ENCODE measurements at regions not wholly inside any gene's neighbourhood (a gene's known extent, or its start where the extent isn't known, plus 50 kb on each side); places are given as distances from the start of the nearest gene placed in this dataset.

DNA sequence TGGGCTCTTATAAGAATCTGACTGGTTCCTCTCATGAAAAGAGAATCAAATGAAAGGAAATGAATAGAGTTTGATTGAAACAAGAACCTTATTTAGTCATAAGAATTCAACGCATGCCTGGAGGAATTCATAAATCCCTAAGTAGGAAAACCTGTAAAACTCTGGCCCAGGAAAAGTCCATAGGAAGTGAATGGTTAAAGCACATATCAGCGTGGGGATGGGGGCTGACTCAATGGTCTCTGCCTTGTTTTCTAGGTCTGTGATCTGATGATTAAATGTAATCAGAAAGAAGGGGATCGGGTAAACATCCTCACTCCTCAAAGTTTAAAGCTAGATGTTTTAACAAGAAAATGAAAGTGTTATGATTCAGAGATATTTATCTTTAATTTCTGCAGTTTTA, 759.4 kb upstream of the C9orf72 start:
- no peak for DNase-seq (ENCODE audit: low read depth)
- no peak overlapping the region for H3K4me3 ChIP-seq (ENCODE audit: low read length)
- no peak for TF ChIP-seq CTCF (conservative IDR thresholded peaks at IDR 0.05; ENCODE audit: low read length)

GRCh38 chr9:28341913-28342312, 768.6 kb upstream of the C9orf72 start:
- DNase-seq (ENCODE audit: low read depth): no peak
- H3K4me3 ChIP-seq (ENCODE audit: low read length): no peak overlapping the region
- TF ChIP-seq CTCF (conservative IDR thresholded peaks at IDR 0.05; ENCODE audit: low read length): no peak

DNA sequence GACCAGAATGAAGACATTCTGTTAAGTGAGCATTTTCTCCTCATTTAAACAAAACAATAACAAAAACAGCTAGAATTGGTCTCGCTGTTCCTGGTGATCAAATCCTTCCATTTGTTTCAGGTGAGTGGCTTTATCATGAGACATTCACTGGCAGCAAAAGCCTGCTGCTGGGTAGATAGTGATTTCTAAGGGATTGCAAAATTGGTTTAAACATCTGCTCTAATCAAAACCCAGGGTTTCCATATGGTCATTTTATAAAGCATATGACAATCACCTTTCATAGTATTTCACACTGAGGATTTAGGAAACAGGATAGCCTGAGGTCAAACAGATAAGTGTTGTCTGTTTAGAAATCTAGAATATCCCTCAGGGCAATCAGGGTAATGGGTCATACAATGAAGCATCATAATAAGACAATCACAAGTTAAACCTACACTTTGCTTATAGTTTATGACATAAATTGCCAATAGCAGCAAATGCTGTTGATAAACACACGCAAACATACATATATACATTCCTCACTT, 769.6 kb upstream of the C9orf72 start:
- TF ChIP-seq CTCF (conservative IDR thresholded peaks at IDR 0.05; ENCODE audit: low read length): no peak
- no peak for DNase-seq (ENCODE audit: low read depth)
- no peak overlapping the region for H3K4me3 ChIP-seq (ENCODE audit: low read length)

DNA sequence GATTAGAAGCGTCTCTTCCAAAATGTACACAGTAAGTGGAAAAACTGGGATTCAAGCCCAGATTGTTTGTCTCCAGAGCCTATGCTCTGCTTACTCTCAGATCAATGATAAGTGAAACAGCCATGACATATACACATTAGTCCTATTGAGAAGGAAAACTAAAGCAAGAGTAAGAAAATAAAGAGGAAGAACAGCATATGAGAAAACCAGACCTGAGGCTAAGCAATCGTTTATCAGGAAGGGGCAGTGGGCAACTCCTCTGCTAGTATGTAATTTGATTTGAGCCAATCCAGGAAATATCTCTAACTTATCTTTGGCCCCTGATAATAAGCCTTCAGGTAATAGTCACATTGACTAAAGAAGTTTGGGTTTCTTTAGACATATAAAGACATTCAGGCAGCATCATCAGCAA, 789.9 kb upstream of the C9orf72 start:
- no peak for TF ChIP-seq CTCF (conservative IDR thresholded peaks at IDR 0.05; ENCODE audit: low read length)
- no peak overlapping the region for H3K4me3 ChIP-seq (ENCODE audit: low read length)
- no peak for DNase-seq (ENCODE audit: low read depth)

GRCh38 chr9:28365020-28365640, 791.8 kb upstream of the C9orf72 start:
- no peak for DNase-seq (ENCODE audit: low read depth)
- no peak for TF ChIP-seq CTCF (conservative IDR thresholded peaks at IDR 0.05; ENCODE audit: low read length)
- H3K4me3 ChIP-seq (ENCODE audit: low read length): no peak overlapping the region

- no peak overlapping the region for H3K4me3 ChIP-seq (ENCODE audit: low read length)
- DNase-seq (ENCODE audit: low read depth): no peak
- no peak for TF ChIP-seq CTCF (conservative IDR thresholded peaks at IDR 0.05; ENCODE audit: low read length)
Measured at GRCh38 chr9:28365728-28366127, 792.4 kb upstream of the C9orf72 start.

DNA sequence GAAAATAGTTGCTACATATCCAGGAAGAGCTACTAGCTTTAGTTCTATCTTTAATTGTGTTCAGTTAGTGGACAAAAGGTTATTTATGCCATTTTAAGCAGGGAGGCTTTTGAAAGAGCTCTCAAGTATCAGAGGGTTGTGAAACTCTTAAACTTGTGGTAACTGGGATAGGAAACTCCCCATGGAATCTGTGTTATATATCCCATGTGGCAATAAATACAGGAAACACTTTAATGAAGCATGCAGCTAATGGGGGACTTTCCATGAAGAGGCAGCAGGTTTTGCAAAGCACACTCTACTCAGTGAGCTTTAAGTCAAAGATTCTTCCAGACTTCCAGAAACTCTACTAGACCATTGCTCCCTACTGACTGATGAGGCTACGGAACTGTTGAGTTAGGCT, 805.0 kb upstream of the C9orf72 start:
- no peak for DNase-seq (ENCODE audit: low read depth)
- H3K4me3 ChIP-seq (ENCODE audit: low read length): no peak overlapping the region
- TF ChIP-seq CTCF (conservative IDR thresholded peaks at IDR 0.05; ENCODE audit: low read length): no peak

Measured in AG10803 (cell line).